Peyer's patch (tissue), 4 donors: ENCODE measurements at regions not wholly inside any gene's neighbourhood (a gene's known extent, or its start where the extent isn't known, plus 50 kb on each side); places are given as distances from the start of the nearest gene placed in this dataset.

Source experiments
- POLR2A ChIP-seq, 2 donors: fragments of 450-650 bp; IDR thresholded peaks; one replicate each; pipeline ENCODE4 v1.5.1; 2017; ENCODE audit warnings: antibody characterized with exemption in 2 of 2, mild to moderate bottlenecking in 2 of 2, moderate library complexity in 2 of 2
- TF ChIP-seq, protein P1 (sequence below), 6 experiments: fragments of 450-650 bp in 4 of 6; fragments of 200-600 bp in 2 of 6; sonication (generic) in 1 of 6; IDR thresholded peaks; one replicate each; pipeline ENCODE4 v1.5.1; 2017 to 2019; ENCODE audit warnings: antibody characterized with exemption in 6 of 6, mild to moderate bottlenecking in 3 of 6, moderate library complexity in 1 of 6

DNA sequence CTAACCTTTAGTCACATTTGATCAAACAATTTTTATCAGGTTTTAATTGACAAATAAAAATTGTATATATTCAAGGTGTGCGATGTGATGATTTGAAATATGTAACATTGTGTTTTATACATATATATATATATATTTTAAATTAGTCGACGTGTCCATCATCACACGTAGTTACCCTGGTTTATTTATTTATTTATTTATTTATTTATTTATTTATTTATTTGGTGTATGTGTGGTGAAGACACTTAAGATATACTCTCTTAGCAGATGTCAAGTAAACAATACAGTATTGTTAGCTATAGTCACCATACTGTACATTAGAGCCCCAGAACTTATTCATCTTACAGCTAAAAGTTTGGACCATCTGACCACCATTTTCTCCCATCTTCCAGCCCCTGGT, 224.9 kb upstream of the HHIP start:
- TF ChIP-seq, protein P1, sequence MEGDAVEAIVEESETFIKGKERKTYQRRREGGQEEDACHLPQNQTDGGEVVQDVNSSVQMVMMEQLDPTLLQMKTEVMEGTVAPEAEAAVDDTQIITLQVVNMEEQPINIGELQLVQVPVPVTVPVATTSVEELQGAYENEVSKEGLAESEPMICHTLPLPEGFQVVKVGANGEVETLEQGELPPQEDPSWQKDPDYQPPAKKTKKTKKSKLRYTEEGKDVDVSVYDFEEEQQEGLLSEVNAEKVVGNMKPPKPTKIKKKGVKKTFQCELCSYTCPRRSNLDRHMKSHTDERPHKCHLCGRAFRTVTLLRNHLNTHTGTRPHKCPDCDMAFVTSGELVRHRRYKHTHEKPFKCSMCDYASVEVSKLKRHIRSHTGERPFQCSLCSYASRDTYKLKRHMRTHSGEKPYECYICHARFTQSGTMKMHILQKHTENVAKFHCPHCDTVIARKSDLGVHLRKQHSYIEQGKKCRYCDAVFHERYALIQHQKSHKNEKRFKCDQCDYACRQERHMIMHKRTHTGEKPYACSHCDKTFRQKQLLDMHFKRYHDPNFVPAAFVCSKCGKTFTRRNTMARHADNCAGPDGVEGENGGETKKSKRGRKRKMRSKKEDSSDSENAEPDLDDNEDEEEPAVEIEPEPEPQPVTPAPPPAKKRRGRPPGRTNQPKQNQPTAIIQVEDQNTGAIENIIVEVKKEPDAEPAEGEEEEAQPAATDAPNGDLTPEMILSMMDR (IDR thresholded peaks at IDR 0.05), result no peak
- TF ChIP-seq POLR2A (IDR thresholded peaks at IDR 0.05), result no peak
